Osteocyte (in vitro differentiated cells): ENCODE measurements at regions not wholly inside any gene's neighbourhood (a gene's known extent, or its start where the extent isn't known, plus 50 kb on each side); places are given as distances from the start of the nearest gene placed in this dataset.
A peak's percentile ranks its signal among the peaks of the same experiment; 100 is the strongest.

Source experiments
- DNase-seq: peaks from one replicate; pipeline ENCODE4 v3.0.0; 2021; ENCODE audit warnings: mixed read lengths; ENCODE audit not compliant: unreplicated experiment; ENCODE audit errors: extremely low spot score
- H3K27ac Mint-ChIP-seq: one replicate; pipeline ENCODE4 v1.8.0; 2021; ENCODE audit warnings: mild to moderate bottlenecking, mixed read lengths; ENCODE audit not compliant: unreplicated experiment
- H3K27me3 Mint-ChIP-seq: one replicate; pipeline ENCODE4 v1.8.0; 2021; ENCODE audit warnings: mixed read lengths; ENCODE audit not compliant: unreplicated experiment
- H3K36me3 Mint-ChIP-seq: one replicate; pipeline ENCODE4 v1.8.0; 2021; ENCODE audit warnings: mixed read lengths; ENCODE audit not compliant: unreplicated experiment
- H3K4me1 Mint-ChIP-seq: one replicate; pipeline ENCODE4 v1.8.0; 2021; ENCODE audit warnings: mixed read lengths; ENCODE audit not compliant: unreplicated experiment
- H3K4me3 Mint-ChIP-seq: one replicate; pipeline ENCODE4 v1.8.0; 2021; ENCODE audit warnings: mild to moderate bottlenecking, moderate library complexity, mixed read lengths; ENCODE audit not compliant: unreplicated experiment
- H3K9me3 Mint-ChIP-seq: one replicate; pipeline ENCODE4 v1.8.0; 2021; ENCODE audit warnings: mixed read lengths; ENCODE audit not compliant: unreplicated experiment
- CTCF ChIP-seq: fragments of 200-600 bp; sonication (generic); IDR thresholded peaks from 2 replicates; pipeline ENCODE4 v1.5.0; 2021; ENCODE audit warnings: antibody characterized with exemption, mild to moderate bottlenecking, moderate library complexity

GRCh38 chr6:169052462-169052861 is 201.2 kb downstream of the THBS2 start:
- Mint-ChIP-seq H3K27ac (no peak overlapping the region), H3K9me3 (peaks cover 17% of the 10 kb centered on the region), H3K4me1 (peaks cover 5% of the 10 kb centered on the region), H3K27me3 (peaks cover 7% of the 10 kb centered on the region), H3K4me3 (no peak overlapping the region), H3K36me3 (peaks cover 13% of the 10 kb centered on the region)
- DNase-seq, result no peak
- TF ChIP-seq CTCF, result no peak

GRCh38 chr6:169051371-169051770 is 202.3 kb downstream of the THBS2 start:
- Mint-ChIP-seq H3K4me3 (no peak overlapping the region), H3K9me3 (peaks cover 14% of the 10 kb centered on the region), H3K4me1 (peaks cover 16% of the 10 kb centered on the region), H3K27ac (no peak overlapping the region), H3K36me3 (peaks cover 12% of the 10 kb centered on the region), H3K27me3 (peaks cover 7% of the 10 kb centered on the region)
- DNase-seq, result no peak
- no peak for TF ChIP-seq CTCF

- H3K36me3 Mint-ChIP-seq, result no peaks in the 10 kb centered on the region
- H3K4me1 Mint-ChIP-seq, result peaks cover 39% of the 10 kb centered on the region
- no peak for TF ChIP-seq CTCF
- no peak overlapping the region for H3K27ac Mint-ChIP-seq
- no peak for DNase-seq
- peaks cover 3% of the 10 kb centered on the region for H3K9me3 Mint-ChIP-seq
- H3K4me3 Mint-ChIP-seq, result no peak overlapping the region
- H3K27me3 Mint-ChIP-seq, result peaks cover 7% of the 10 kb centered on the region
Observed at GRCh38 chr6:169048865-169049205, 204.8 kb downstream of the THBS2 start.

GRCh38 chr6:169048185-169048864 is 205.3 kb downstream of the THBS2 start:
- H3K27ac Mint-ChIP-seq, result no peak overlapping the region
- H3K9me3 Mint-ChIP-seq, result peaks cover under 1% of the 10 kb centered on the region
- H3K36me3 Mint-ChIP-seq, result no peaks in the 10 kb centered on the region
- H3K4me3 Mint-ChIP-seq, result no peak overlapping the region
- no peak for TF ChIP-seq CTCF
- H3K4me1 Mint-ChIP-seq, result peaks cover 41% of the 10 kb centered on the region
- H3K27me3 Mint-ChIP-seq, result peaks cover 7% of the 10 kb centered on the region
- peak; percentile 60 for DNase-seq

- Mint-ChIP-seq H3K36me3 (no peaks in the 10 kb centered on the region), H3K4me3 (no peak overlapping the region), H3K27ac (peak overlapping the region; percentile 87), H3K4me1 (peaks cover 43% of the 10 kb centered on the region), H3K9me3 (no peaks in the 10 kb centered on the region), H3K27me3 (peaks cover 7% of the 10 kb centered on the region)
- no peak for TF ChIP-seq CTCF
- no peak for DNase-seq
Observed at GRCh38 chr6:169047345-169047744, 206.3 kb downstream of the THBS2 start.
